Stimulated activated CD8-positive, alpha-beta memory T cell treated with anti-CD3 and anti-CD28 coated beads, Interleukin-4, amount 100 ng/mL, for 1 hour (primary cell): ENCODE measurements at regions not wholly inside any gene's neighbourhood (a gene's known extent, or its start where the extent isn't known, plus 50 kb on each side); places are given as distances from the start of the nearest gene placed in this dataset.

ENCODE experiments used
- DNase-seq, 2 donors: peaks; one replicate each; pipeline ENCODE4 v3.0.0-alpha.2; 2020; ENCODE audit warnings: low read depth in 2 of 2, low spot score in 1 of 2

DNA sequence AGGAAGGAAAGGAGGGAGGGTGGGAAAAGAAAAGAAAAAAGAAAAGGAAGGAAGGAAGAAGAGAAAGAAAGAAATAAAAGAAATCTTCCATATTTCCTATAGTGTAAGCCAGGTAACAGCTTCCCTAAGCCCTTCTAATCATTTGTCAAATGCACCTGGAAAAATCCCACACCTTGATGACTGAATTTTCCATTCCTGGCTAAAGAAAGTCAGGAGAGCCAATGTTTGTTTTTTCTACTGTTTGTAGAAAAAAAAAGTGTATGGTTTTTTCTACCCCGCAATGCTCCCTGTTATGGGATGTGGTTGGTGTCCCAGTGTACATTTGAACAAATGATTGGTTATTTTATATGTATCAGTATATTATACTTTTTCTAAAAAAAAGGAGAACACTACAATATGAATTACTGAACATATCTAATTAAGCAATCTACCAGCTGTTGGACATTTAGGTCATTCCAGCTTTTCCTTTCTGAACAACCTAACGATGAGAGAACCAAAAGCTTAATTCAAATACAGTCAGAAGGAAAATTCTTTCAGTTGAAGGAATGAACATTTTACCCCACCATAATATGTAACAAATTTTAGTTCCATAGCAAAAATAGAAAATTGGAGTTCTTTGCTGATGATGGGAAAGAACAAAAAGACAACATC lies 355.0 kb downstream of the SETD4 start:
- DNase-seq, result no peak

DNA sequence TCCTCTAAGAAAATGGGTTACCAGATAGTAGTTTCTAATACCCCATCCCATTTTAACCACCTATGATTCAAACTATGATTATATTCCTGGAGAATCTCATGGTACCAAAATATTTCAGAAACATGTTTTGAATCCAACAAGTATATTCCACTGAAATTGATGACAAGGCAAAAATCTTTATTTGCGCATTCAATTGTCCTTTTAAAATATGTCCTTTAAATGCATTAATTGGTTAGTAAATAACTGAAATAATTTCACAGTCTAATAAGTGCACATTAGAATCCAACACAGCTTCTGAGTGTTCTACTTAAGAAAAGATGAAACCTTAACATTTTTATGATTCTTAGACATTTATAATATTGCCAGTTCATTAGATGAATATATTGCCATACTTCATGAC lies 356.6 kb downstream of the SETD4 start:
- no peak for DNase-seq

DNA sequence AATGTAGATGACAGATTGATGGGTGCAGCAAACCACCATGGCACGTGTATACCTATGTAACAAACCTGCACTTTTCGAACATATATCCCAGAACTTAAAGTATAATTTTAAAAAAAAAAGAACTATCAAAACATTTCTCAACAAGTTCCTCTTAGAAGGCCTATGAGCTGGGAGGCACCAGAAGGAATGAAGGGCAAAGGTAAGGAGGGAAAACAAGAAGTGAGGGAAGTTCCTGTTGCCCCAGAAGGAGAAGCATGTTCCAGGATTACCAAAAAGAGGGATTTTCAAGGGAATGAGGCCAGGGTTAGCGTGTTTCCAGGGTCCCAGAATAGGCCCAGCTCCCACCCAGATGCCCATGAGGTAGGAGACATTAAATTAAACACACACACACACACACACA lies 361.0 kb downstream of the SETD4 start:
- DNase-seq, result no peak

DNA sequence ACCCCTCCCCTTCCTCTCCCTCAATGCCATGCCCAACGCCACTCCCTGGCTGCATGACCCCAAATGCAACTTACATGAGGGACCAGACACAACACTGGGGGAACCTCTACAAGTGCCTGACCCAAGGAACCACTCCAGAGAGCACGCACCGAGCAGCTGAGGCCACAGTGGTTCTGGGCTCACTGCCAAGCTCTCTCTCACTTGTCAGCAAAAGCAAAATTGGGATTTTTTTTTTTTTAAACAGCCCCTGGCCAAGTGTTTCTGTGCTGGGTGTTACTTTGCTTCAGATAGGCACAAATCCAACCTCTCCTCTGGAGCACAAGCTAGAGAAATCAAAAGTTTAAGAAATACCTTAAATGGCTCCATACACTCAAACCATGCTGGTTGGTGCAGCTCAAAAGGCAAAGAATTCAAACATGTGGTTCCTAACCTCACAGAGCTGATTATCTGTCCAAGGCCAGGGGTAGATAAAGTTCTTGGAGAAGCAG lies 363.0 kb downstream of the SETD4 start:
- DNase-seq, result no peak

DNA sequence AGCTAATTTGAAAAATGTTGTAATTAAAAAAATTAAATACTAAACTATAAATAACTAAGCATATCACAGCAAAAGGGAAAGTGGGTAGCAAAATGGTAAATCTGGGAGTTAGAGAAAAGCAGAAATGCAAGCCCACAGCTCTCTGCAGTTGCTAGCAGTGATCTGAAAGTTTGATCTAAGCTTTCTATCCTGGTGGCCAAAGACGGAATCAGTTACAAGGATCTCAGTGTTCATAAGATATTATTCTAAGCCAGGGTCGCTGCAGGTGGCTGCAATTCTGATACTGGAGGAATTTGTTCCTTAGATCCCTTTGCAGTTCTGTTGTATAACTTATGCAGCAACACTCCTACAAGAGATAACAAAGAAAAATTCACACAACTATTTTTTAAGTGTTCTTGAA lies 363.7 kb downstream of the SETD4 start:
- no peak for DNase-seq

DNA sequence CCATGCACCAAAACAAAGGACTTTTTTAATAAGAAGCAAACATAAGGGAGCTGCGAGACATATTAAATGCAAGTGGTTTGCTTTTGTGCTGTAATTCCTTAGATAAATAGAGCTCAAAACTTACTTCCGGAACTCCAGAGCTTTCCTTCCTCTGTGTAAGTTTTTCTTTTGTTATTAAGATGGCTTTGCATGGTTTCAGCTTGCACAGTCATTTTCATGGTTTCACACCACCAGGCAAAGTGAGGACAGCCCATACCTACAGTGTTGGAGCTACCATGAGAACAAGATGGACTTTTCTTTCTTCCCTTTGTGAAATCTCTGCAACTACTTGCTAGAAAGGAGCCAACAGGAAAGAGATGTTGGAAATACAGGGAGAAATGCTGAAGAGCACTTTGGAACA lies 368.0 kb downstream of the SETD4 start:
- no peak for DNase-seq

DNA sequence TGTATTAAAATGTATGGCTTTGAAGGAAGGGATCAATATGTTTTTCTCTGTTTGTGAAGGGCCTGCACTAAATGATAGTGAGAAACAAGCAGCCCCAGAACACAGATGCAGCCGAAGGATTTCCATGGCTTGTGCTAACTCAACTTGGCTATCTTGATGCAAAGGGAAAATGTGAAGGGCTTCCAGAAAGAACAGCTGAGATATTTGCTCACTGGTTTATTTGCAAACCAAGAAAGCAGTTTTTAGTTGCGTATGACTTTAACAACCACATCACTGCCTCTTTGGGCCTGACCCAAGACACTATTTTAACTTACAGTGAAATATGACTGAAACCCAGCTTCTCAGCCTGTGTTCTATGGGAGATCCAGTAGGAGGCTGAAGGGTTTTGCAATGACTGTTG lies 369.9 kb downstream of the SETD4 start:
- DNase-seq, result no peak

DNA sequence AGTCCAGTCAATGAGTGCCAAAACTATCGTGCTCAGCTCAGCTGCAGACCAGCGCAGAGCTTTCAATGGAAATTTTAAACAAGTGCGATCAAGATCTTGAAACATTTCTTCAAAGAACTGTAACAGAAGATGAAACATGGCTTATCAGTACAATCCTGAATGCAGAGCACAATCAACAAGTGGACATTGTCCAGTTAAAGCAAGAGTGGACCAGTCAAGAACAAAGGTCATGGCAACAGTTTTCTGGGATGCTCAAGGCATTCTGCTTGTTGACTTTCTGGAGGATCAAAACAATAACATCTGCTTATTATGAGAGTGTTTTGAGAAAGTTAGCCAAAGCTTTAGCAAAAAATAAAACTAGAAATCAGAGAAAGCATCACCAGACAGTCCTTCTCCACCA lies 374.2 kb downstream of the SETD4 start:
- no peak for DNase-seq

DNA sequence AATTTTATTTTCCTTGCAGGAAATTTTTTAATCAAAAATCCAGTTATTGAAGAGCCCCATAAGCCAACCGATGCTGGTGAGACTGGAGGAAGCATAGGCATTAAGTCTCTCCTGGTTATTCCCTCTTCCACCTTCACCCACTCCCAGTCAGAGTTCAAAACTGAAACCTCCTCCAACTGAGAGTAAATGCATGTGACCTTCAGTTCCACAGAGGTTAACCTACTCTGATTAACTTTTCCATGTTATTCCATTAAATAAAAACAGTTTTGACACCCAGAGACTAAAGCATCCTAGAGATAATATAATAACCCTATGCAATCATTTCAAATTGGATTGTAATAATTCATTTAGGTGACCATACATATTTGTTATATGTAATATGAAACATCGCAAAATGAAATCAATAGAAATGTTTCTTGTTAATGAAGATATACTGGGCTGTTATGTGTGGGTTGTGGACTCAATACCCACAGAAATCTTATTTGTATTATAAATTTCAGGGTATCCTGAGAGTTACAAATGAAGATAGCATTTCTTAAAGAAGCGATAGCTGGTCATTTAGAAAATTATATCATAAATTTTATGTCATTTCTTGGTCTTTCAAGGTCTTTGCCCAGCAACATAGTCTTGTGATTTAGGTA lies 376.5 kb downstream of the SETD4 start:
- DNase-seq, result no peak

DNA sequence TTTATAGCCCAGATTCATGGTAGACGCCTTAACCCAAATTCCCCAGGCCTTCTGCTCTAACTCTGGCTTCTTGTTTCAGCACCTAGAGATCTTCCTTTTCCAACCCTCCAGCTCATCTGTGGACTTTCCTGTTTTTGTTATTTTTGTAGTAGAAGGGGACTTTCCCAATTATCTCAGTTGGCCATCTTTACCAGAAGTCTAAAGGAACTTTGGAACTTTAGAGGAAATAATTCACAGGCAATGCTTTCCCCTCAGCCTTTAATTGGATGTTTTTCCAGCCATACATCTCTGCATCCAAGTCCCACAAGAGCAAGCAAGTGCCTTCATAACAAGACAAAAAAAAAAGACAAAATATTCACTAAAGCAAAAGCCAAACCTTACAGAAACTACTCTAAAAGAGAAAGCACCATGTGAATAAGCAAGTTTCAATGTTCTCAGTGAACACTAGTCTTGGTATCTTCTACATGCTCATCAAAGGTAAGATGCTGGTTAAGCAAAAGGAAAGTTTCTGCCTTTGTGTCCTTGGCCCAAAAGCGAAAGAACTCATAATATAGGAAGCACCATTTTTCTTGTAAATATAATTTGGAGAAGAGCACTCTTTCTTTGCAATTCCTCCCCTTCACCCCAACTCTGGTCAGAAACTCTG lies 377.3 kb downstream of the SETD4 start:
- no peak for DNase-seq

DNA sequence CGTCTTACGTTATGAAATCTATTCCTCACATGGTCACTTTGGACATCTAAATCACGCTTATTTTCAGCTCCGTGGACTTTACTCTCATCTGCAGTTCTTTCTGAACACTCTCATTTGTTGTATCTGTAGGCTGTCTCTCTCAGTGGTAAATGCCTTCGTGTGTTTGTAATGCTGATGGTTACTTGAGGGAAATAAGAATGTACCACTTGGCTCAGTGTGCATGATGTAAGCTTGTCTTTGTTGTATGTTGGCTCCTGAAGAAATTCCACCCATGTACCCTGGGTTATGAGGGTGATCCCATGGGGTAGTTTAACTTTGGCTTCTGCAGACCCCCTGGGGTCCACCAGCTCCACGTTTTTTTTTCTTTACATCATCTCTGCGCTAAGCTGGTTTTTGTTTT lies 378.4 kb downstream of the SETD4 start:
- no peak for DNase-seq

DNA sequence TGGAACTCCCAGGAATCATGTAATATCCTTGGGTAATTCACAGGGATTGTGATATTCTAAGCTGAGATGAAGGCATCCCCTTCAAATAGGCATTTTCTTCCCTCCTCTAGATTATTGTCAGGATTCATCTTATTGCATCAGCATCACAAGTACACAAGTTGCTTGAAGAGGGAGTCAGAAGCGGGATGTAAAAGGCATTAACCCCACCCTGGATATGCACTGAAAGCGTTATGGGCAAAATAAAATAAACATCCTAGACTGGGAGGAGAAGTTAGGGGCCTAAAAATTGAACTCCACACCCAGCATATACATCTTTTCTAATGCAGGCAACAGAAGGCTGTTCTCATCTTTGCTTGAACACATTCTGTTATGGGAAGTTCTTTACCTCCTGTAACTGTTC lies 381.2 kb downstream of the SETD4 start:
- DNase-seq, result no peak

DNA sequence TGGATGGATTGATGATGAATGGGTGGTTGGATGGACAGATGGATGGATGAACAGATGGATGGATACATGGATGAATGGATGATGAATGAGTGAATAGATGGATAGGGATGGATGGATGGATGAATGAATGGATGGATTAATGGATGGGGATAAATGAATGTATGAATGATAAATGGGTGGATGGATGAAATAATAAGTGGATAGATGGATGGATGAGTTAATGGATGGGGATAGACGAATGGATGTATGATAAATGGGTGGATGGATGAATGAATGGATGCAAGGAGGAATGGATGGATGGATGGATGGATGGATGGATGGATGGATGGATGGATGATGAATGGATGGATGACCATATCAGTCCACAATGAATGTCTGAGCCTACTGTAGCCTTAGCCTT lies 381.9 kb downstream of the SETD4 start:
- DNase-seq, result no peak

DNA sequence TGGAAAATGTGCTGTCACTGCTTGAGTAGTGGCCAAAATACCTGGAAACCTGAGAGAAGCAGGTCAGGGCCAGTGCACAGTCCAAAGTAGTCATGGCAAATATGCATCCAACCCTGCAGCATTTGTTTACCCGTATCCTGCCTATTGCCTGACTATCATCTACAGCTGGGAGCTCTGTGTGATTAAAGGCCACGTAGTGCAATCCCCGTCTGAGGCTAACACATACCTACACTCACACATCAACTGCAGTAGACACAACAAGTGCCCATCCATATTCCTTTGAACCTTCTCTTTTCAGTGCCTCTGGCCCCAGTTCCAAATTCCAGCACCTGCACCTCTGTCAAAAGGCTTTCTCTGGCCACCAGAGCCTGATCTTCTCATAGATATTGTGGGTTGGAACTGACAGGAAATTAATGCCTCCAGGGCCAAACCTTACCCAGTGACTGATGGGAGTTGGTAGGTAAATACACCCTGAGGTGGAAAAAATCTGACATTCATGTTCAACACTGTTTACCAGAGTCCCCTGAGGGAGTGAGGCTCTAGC lies 383.0 kb downstream of the SETD4 start:
- no peak for DNase-seq

DNA sequence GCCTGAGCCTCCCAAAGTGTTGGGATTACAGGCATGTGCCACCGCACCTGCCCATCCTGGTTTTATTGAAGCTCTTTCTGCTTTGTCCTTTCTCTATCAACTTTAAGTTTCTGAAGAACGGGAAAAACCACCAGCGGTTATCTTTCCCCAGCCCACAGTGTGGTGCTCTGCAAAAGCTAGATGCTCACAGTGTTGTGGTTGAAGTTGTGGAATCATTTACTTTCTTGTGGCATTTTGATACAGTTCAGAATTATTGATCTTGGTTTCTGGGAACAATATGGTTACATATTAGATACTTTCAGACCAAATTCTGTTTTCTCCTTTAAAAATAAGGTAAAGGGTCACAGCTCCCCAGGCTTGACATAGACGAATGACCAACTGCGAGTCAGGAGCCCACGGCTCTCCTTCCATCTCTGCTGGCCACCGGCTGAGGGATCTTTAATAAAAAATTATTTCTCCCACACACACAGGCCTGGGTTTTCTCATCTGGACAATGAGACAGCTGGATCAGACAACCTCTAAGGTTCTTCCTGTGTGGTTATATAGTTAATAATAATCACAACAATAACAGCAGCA lies 385.3 kb downstream of the SETD4 start:
- no peak for DNase-seq

DNA sequence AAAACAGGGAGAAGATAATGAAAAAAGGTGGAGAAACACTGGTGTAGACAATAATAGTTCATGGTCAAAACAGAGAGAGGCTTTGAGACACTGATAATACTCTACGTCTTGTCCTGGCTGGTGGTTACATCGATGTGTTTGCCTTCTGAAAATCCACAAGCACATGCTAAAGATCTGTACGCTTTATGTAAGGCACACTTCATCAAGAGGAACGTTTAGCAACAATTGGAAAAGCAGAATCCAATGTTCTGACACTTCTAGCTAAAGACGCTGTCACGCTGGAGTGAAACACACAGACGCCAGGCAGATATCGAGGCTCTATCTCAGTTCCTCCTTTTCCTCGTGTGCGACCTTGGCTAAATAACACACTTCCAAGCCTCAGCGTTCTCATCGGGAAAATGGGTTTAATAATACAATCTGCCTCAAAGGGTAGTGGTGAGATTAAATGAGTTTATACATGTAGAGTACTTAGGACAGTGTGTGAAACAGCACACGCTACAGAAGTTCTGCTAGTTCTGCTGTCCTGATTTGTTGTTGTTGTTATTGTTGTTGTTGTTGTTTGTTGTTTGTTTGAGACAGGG lies 386.1 kb downstream of the SETD4 start:
- DNase-seq, result no peak

DNA sequence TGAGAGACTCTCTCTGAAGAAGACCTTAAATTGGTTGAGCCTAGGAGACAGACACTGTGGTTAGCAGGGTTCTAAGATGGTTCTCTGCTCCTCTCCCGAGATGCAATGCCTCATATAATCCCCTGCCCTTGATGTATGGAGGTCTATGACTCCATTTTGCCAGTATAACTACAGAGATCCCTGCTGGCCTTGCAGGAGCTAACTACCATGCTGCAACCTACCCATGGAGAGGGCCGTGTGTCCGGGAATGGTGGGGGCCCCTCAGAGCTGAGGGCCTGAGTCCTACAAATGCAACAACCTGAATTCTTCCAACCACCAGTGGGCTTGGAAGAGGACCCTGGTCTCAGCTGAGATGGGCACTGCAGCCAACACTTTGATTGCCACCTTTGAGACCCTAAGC lies 388.0 kb downstream of the SETD4 start:
- DNase-seq, result no peak

DNA sequence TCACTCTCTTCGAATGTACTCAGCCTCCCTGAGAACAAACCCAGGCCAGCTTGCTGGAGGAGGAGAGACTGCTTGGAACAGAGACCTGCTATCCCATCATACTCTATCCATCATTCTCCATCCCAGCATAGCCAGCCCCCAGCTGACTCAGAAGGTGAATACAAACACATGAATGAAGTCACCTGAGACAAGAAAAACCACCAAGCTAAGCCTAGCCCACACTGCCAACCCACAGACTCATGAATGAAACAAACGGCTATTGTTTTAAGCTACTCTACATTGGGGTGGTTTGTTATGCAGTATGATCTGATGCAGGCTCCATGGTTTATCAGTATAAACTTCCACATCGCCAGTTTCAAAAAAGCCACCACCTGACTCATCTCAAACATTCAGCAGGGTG lies 395.6 kb downstream of the SETD4 start:
- no peak for DNase-seq

DNA sequence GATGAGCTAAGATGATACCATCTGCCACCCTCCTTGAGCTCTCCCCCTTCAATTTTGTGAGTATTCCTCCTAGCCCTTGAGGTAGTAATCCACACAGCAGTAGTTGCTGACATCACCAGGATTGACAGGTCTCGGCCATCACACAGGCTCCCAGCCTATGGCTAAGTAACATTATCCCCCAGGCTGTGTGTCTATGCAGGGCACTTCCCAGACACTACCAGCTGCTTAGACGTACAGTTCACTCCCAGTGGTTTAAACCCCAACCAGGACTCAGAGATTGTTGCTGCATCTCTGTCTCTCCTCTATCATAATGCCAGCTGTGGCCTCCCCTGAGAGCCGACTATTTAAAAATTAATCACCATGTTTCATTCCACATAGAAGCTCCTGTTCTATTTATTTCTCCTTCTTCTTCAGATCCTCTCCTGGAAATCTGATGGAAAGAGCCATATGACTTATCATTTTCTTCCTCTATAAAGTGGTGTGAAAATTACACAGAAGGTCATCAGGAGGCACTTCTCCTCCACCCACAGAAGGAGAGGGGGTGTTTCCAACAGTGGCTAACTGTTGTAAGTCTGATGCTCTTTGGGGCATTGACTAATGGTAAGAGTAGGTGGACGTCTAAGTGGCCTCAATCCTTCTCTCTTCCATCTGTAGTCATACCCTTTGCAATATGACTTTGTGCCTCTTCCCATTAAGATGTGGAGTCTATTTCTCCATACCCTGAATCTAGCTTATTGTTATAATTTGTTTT lies 396.3 kb downstream of the SETD4 start:
- no peak for DNase-seq

DNA sequence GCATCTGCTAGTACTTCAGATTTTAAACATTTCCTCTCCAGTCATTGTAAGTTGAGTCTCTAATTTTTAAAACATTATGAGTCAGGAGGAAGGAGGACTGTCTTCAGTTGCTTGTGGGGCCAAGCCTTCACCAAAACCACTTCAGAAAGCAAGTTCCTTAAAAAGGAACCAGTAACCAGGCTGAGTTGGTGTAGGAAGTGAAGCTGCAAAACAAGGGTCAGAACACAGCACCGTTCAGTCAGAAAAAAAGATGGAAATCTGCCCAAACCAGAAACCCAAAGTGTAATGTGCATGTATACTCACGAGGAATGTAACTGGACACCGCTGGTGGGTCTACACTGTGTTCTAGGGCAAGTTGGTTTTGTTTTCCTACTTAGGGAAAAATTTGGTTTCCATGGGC lies 402.1 kb downstream of the SETD4 start:
- no peak for DNase-seq

DNA sequence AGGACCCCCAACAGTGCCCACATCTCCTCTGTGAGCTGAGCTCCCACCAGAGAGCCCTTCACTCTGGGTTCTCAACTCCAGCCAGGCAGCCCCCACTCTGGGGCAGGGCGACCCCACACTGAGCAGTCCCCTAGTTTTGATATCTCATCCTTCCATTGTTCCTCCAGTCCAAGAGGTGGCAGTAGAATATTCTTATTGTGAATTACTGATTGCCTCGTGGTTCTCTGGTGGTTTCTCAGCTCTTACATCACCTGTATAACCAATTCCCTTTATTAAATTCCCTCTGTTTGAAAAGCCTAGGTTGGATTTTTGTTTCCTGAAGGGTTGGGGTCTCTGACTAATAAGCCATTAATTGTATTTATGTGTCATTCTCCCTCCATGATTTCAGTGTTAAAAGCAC lies 407.5 kb downstream of the SETD4 start:
- no peak for DNase-seq
